ENCODE measurements at regions not wholly inside any gene's neighbourhood (a gene's known extent, or its start where the extent isn't known, plus 50 kb on each side); places are given as distances from the start of the nearest gene placed in this dataset.

GRCh38 chr2:134104754-134105153, 149.1 kb upstream of the MGAT5 start:
- peak; percentile 35 for DNase-seq

- DNase-seq: no peak
These were observed 146.5 kb upstream of the MGAT5 start for GRCh38 chr2:134107402-134107801.

- DNase-seq: no peak
These were observed 145.8 kb upstream of the MGAT5 start for GRCh38 chr2:134108113-134108512.

DNA sequence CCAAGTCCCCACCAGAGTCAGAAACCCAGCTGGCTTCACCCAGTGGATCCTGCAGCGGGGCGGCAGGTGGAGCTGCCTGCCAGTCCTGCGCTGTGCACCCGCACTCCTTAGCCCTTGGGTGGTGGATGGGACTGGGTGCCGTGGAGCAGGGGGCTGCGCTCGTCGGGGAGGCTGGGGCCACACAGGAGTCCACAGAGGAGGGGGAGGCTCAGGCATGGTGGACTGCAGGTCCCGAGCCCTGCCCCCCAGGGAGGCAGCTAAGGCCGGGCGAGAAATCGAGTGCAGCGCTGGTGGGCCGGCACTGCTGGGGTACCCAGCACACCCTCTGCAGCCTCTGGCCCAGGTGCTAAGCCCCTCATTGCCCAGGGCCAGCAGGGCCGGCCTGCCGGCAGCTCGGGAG, 144.6 kb upstream of the MGAT5 start:
- no peak for DNase-seq

DNA sequence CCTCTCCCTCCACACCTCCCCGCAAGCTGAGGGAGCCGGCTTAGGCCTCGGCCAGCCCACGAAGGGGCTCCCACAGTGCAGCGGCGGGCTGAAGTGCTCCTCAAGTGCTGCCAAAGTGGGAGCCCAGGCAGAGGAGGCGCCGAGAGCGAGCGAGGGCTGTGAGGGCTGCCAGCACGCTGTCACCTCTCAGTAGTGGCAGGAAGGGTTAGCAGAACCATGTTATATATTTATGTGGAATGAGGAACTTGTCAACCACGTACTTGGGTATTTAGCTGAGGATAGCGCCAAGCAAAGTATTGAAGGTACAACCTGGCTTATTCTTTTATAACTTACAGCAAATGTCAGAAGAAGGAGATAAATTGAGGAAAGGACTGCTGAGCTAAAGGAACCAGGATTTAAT, 144.1 kb upstream of the MGAT5 start:
- DNase-seq: no peak

DNA sequence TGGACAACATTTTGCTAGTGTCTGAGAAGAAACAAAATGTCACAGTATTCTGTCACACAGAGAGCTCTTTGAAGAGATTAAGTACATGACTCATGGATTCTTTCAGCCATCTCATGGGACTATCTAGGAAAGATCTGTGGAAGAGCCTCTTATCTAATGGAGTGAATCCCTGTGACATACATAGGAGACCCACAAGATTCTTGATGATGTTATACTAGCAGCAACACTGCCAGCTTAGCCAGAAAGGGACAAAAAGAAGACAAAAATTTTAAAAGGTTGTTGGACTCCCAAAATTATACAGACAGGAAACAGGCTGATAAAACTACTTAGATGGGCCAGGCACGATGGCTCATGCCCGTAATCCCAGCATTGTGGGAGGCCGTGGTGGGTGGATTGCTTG, 143.3 kb upstream of the MGAT5 start:
- no peak for DNase-seq

DNA sequence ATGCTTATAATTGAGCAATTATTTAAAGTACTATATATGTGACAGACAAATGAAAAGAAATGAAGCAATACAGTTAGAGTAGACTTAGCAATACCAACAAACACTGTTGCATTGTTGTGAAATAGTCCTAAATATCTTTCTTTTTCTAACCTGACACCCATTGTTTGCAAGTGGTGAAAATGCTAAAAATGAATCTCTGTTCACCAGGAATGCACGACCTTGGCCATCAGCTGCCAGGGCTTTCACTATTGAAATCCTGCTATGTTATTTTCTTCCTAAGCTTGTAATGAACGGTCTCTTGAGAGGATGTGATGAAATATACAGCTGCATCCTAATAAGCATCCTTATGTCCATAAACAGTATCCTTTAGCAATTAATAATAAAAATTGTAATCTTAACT, 136.2 kb upstream of the MGAT5 start:
- DNase-seq: no peak

- DNase-seq: peak; percentile 90
These were observed 135.4 kb upstream of the MGAT5 start for GRCh38 chr2:134118279-134119116.

DNA sequence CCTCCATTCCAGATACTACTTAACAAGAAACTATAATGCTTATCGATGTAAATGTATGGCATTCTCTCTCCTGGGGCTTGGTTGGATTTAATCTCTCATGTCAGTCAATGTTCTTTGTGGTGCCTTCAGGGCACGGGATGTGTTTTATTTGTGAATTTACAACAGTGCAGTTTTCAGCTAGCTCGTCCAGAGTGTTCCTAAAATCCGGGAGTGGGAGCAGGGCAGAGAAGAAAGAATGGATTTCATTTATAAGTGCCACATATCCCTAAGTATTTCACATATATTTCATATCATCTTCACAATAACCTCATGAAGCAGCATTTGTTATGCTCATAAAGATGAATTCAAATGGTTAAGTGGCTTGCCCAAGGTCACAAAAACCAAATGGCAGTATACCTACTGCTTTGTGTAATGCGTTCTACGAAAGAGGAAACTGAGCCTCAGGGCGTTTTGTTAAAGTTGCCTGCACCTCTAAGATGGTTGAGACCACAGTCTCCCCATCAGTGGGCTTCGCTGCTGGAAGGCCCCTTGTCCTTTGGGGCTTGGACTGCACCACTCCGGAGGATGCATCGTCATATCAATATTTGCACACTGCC, 134.7 kb upstream of the MGAT5 start:
- no peak for DNase-seq

DNA sequence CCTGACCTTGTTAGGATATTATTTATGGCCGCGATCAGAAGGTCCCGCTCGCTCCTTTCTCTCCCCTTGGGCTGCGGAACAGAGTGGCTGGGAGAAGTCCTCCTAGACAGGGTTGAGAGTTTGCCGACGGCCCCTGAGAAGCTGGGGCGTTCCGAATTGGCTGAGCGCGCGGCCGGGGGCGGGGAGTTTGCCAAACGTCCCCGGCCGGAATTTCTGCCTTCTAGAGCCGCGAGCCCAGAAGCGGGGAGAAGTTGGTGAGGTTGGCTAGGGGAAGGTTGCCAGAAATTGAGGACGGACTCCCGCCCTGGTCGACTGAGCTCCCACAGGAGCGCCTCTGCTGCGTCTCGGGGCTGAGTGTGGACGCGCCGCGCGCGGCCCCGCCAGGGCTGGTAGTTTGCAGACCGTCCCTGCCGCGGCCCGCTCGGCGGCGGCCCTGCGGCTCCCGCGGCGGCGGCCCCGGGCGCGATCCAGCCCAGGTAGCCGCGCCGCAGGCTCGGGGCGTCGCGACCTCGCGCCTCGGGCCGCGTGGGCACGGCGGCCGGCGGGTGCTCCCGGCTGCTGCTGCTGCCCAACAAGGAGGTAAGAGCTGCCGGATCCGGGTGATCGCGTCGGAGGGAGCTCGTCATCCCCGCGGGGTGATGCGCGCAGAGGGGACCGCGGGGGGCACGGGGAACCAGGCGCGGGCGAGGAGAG, 134.0 kb upstream of the MGAT5 start:
- DNase-seq: peak; percentile 88

DNA sequence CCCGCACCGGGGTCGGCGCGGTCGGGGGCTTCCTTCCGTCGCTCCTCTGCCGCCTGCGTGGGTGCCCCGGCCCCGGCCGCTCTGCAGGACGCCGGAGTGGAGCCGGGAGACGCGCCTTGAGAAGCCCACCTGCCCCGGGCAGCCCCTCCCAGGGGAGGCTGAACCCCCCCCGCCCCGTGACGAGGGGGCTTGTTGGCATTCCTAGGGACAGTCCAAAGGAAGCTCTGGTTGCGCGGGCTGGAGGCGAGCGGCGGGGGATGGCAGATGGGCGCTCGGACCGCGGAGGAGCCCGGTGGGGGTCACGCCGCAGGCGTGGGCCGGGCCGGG, 133.5 kb upstream of the MGAT5 start:
- DNase-seq: no peak

- DNase-seq: peak; percentile 59
These were observed 132.9 kb upstream of the MGAT5 start for GRCh38 chr2:134120733-134121630.

- no peak for DNase-seq
These were observed 131.3 kb upstream of the MGAT5 start for GRCh38 chr2:134122610-134123009.

- no peak for DNase-seq
These were observed 130.5 kb upstream of the MGAT5 start for GRCh38 chr2:134123332-134123731.

DNA sequence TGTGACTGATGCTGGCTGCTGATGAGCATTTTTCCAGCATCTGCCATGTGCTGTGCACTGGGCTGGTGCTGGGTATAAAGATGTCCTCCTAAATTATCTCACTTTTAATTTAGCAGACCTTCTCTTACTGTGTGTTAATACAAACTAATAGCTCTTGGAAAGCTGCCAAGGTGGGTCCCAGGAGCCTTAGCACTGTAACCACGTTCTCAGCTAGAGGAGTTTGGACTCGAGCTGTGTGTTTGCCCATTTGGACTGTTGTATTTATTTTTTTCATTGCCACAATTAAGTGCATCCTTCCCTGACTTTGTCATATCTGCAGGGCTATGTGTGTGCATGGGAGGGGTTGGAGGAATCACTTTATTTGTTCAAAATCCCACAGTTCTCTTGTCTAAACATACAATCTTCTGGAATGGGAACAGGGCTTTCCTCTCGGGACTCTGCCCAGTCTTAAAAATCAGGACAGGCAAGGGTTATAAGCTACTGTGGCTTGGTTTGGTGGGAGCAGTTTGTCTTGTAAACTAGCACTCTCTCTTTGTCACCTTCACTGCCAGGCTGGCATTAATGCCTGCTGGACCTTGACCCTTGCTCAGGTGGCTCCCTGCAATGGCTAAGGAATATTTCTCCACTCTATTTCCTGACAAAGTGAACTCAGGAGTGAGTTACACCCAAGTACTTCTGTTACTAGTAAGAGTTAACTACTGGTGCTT, 129.7 kb upstream of the MGAT5 start:
- DNase-seq: no peak

- peak; percentile 80 for DNase-seq
These were observed 126.4 kb upstream of the MGAT5 start for GRCh38 chr2:134127496-134127895.

GRCh38 chr2:134128746-134129145, 125.1 kb upstream of the MGAT5 start:
- DNase-seq: no peak

DNA sequence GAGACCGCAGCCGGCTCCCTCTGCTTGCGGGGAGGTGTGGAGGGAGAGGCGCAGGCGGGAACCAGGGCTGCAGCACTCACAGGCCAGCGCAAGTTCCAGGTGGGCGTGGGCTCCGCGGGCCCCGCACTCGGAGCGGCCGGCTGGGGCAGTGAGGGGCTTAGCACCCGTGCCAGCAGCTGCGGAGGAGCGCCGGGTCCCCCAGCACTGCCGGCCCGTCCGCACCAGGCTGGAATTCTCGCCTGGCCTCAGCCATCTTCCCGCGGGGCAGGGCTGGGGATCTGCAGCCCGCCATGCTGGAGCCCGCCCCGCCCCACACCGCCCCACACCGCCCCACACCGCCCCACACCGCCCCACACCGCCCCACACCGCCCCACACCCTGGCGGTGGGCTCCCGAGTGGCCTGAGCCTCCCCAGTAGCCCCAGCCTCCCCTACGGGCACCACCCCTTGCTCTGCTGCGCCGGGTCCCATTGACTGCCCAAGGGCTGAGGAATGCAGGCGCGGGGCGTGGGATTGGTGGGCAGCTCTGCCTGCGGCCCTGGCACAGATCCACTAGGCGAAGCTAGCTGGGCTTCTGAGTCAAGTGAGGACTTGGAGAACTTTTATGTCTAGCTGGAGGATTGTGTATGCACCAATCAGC, 123.9 kb upstream of the MGAT5 start:
- DNase-seq: no peak

DNA sequence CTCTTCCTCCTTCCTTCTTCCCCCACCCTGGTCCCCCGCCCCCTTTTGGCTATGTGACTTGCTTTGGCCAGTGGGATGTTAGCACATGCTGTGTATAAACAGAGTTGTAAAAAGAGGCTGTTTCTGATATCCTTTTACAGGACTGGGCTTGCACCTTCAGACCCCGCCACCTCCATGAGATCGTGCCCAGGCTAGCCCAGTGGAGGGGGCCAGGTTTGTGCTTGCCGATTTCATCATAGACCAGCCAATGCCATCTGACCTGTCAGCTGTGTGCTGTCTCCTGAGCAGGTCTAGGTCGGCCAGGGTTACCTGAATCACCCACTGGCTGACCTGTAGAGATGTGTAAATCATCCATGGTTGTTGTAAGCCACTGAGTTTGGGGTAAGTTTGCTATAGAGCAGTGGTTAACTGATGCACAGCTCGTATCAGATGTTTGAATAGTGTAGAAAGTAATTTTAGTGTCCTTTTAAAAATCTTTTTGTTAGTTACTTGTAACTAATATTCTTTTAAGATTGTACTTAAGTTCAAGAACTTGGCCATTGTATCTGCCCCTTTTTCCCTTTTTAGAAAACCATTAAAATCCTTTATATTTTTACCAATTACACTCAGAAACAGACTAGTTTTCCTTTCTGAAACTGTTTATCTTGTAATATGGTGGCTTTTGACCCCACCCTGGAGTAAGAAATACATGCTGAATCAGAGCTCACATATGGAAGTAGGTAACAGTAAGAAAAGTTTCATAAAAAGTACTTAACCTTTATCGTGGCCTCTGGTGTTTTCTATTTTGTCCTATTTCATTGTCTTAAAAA, 122.0 kb upstream of the MGAT5 start:
- no peak for DNase-seq

- DNase-seq: no peak
These were observed 121.4 kb upstream of the MGAT5 start for GRCh38 chr2:134132490-134132857.

DNA sequence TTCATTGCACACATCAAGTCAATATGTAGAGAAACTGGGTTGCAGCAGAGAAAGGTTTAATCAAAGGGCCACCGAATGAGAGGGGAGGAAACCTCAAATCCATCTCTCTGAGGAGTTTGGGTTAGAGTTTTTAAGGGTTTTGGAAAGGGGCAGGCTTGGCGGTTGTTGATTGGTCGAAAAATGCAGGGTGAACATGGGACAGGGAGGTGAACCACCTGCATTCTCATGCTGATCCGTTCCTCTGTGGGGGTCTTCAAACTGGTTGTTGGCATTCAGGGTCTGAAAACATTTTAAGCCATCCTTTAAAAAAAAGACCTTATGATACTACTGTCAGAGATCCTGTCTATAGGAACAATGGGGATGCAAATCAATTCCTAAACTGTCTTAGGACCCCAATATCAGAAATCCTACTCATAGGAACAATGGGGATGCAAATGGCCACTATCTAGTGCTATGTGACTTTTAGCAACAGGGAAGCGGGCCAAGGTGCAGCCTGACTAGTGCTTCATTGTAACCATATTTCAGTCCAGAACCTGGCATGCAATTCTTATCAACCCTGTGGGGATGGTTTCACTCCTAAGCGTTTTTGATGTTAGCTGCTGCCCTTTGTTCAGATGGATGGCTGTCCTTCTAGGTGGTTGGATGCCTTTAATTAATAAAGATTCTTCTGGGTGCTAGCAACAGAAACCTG, 120.1 kb upstream of the MGAT5 start:
- DNase-seq: no peak

All from activated CD4-positive, alpha-beta T cell treated with anti-CD3 and anti-CD28 coated beads, Interleukin-2, Interleukin-6, amounts not matched to agents 100 ng/mL and 50 ng/mL, durations not matched to agents 16 hours and 8 hours (primary cell).